GM12874 (cell line): ENCODE measurements at regions not wholly inside any gene's neighbourhood (a gene's known extent, or its start where the extent isn't known, plus 50 kb on each side); places are given as distances from the start of the nearest gene placed in this dataset.

ENCODE experiments used
- TF ChIP-seq, protein P1 (sequence below): IDR thresholded peaks from 2 replicates; pipeline ENCODE4 v1.5.1; 2011; ENCODE audit warnings: low read depth, mild to moderate bottlenecking, control low read depth, low read length, moderate library complexity; ENCODE audit not compliant: insufficient read depth

DNA sequence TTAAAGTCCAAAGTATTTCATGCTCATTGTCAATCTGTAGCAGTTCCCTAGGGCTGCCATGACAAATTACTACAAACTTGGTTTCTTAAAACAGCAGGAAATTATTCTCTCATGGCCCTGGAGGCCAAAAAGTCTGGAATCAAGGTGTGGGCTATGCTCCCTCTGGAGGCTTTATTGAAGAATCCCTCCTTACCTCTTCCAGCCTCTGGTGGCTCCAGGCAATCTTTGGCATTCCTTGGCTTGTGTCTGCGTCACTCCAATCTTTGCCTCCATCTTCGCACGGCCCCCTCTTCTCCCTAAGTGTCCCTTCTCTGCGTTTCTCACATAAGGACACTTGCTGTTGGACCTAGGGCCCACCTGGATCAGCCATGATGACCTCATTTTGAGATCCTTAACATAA lies 170.4 kb downstream of the SMIM20 start:
- TF ChIP-seq, protein P1, sequence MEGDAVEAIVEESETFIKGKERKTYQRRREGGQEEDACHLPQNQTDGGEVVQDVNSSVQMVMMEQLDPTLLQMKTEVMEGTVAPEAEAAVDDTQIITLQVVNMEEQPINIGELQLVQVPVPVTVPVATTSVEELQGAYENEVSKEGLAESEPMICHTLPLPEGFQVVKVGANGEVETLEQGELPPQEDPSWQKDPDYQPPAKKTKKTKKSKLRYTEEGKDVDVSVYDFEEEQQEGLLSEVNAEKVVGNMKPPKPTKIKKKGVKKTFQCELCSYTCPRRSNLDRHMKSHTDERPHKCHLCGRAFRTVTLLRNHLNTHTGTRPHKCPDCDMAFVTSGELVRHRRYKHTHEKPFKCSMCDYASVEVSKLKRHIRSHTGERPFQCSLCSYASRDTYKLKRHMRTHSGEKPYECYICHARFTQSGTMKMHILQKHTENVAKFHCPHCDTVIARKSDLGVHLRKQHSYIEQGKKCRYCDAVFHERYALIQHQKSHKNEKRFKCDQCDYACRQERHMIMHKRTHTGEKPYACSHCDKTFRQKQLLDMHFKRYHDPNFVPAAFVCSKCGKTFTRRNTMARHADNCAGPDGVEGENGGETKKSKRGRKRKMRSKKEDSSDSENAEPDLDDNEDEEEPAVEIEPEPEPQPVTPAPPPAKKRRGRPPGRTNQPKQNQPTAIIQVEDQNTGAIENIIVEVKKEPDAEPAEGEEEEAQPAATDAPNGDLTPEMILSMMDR = no peak

DNA sequence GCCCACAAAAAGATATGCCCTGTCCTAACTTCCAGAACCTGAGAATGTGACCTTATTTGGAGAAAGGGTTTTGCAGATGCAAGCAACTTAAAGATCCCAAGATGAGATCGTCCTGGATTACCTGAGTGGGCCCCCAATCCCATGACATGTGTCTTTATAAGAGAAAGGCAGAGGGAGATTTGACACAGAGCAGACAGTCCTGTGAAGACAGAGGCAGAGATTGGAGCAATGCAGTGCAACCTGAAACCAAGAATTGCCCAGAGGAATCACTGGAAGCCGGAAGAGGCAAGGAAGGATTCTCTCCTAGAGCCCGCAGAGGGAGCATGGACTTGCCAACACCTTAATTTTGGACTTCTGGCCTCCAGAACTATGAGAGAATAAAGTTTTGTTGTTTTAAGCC lies 171.5 kb downstream of the SMIM20 start:
- TF ChIP-seq, protein P1 = no peak

DNA sequence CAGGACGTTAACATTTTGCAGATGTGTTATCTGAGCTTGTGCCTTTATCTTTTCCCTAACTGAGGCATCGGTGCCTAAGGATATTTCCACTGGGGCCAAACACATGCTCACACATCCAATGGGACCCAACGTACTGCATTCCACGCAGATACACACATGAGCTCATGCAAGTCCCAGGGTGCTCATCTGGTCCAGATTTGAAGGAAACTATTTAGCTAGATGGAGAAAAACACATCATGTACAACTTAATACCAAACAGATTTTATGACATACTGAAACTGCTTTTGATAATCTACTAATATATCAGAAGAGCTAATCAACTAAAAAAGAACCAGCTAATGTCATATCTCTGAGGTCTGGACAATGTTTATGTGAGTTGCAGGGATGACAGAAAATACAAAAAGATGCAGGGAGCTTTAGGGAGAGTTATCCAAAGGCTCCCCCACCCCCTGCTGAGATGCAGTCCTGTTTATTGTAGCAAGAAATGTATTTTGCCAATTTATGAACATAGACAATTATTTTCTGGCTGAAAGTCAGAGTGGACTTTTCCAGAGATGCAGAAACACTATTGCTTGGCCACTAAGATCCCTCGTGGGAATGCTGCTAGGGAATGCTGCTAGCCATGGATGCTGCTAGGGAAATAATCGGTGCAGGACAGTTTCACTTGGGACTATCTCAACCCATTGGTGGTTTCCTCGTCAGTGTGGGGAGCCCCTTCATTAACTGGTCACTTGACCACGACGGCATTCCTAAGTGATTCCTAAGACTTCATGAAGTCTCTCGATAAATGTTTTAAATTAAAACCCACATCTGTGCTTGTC lies 172.8 kb downstream of the SMIM20 start:
- TF ChIP-seq, protein P1 = no peak

DNA sequence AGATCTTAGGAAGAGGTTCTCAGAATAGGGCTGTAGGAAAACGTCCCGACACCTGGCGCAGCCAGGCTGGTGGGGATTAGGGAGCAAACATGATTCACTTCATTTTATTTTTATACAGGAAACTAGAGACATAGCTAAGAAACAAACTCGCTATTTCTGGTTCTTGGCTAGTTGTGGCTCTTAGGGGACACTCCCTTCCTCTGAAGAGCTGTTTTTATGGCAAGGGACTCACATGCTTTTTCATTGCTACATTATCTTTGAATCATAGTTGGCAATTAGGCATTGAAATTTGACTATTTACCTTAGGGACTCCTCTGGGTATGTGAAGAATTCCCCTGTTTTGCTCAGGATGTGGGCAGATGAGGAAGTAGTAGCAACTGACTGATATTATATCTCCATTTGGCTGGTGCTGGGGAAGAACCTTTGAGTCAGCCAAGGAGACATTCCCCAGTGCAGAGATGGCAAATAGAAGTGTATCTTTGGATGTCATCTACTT lies 174.5 kb downstream of the SMIM20 start:
- TF ChIP-seq, protein P1 = no peak

DNA sequence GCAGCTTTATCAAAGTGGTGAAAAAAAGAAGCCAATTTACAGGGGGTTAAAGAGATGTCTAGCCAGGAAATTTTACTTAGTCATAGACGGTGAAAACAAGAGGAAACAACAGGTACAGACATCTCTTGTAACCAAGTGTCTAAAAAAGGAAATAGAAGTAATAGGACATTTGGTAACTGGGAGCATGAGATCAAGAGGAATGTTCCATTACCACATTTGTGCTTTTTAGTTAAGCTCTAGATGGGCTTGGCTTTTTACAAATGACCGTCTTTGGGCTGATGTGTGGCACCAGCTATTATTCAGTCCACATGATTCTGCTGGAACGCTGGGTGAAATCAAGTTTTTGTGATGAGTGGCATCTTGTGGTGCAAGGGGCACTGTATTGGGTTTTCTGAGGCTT lies 179.5 kb downstream of the SMIM20 start:
- TF ChIP-seq, protein P1 = no peak

DNA sequence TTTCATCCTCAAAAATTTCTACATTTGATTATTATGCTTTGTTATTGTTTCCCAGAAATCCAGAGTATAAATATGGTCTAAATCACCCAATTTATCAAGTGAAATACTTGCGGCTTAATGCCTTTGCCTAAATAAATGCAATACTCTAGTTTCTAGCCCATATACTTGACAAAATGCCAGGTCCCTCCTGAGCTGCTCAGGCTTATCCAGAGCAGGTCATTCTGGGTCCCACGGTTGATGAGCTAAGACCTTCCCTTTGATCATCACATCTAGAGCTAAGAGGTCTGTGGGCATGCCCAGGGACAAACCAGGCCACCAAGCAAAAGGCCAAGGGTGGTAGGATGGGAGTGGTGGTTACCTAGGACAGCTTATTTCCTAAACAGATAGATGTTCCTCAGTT lies 180.1 kb downstream of the SMIM20 start:
- TF ChIP-seq, protein P1 = no peak

DNA sequence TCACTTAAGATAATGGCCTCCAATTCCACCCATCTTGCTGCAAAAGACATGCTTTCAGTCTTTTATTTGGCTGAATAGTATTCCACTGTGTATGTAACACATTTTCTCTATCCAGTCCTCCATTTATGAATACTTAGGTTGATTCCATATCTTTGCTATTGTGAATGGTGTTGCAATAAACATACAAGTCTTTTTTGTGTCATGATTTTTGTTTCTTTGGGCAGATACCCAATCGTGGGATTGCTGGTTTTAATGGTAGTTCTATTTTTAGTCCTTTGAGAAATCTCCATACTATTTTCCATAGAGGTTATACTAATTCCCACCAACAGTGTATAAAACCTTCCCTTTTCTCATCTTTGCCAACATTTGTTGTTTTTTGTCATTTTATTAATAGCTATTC lies 180.9 kb downstream of the SMIM20 start:
- TF ChIP-seq, protein P1 = no peak
